PC-3 (cell line): ENCODE measurements at regions not wholly inside any gene's neighbourhood (a gene's known extent, or its start where the extent isn't known, plus 50 kb on each side); places are given as distances from the start of the nearest gene placed in this dataset.

Source experiments
- CTCF ChIP-seq: fragments of 300-600 bp; sonication (generic); conservative IDR thresholded peaks from 2 replicates; pipeline ENCODE4 v1.5.1; 2017; ENCODE audit warnings: antibody characterized with exemption, low read depth, mild to moderate bottlenecking, low read length
- EZH2 ChIP-seq: fragments of 300-600 bp; sonication (generic); IDR thresholded peaks from one replicate; pipeline ENCODE4 v1.6.1; 2017; ENCODE audit warnings: antibody characterized with exemption, mild to moderate bottlenecking, low read length; ENCODE audit not compliant: unreplicated experiment
- EZH2phosphoT487 ChIP-seq: fragments of 300-600 bp; sonication (generic); IDR thresholded peaks from 2 replicates; pipeline ENCODE4 v1.6.1; 2018; ENCODE audit warnings: mild to moderate bottlenecking, antibody characterized with exemption, low read length, borderline replicate concordance

DNA sequence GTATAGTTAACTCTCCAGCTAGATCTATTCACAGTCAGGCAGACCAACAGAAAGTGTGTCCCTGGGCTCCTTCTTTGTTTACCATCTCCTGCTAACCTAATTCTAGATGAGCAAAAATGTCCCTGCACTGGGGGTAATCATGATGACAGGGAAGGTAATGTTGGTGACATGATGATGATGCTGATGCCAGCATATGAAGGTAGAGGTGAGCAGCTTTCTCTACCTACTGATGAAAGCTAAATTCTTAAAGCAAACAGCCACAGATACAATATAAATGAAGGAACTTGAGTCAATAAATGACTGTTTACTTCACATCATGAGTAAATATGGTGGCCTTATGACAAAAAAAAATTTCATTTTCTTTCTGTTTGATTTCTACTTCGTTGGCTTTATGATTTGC is 78.5 kb downstream of the NKX6-1 start:
- no peak for TF ChIP-seq CTCF
- no peak for TF ChIP-seq EZH2
- no peak for TF ChIP-seq EZH2phosphoT487
